B cell (primary cell): ENCODE measurements at regions not wholly inside any gene's neighbourhood (a gene's known extent, or its start where the extent isn't known, plus 50 kb on each side); places are given as distances from the start of the nearest gene placed in this dataset.

Experiments
- CTCF ChIP-seq: fragments of 200-600 bp; IDR thresholded peaks from one replicate; pipeline ENCODE4 v1.8.0; 2022; ENCODE audit warnings: antibody characterized with exemption, mild to moderate bottlenecking
- EZH2 ChIP-seq: IDR thresholded peaks from 2 replicates; pipeline ENCODE4 v1.6.1; 2012; ENCODE audit warnings: borderline replicate concordance, low read depth, mild to moderate bottlenecking, moderate library complexity, low read length; ENCODE audit not compliant: insufficient read depth, poor library complexity, severe bottlenecking

DNA sequence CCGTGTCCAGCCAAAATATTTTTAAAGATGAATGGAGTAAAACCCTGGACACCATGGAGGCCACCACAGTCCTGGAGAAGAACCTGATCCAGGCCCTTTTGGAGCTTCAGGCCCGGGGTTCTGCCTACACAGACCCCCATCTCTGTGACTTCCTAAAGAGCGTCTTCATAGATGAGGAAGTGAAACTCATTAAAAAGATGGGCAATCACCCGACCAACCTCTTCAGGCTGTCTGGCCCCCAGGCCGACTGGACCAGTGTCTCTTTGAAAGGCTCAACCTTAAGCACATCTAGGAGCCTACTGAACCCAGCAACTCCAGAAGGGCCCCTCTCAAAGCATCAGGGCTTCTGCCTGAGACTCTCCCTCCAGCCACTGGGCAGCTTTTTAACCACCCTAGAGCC, 107.9 kb upstream of the FAM174B start:
- TF ChIP-seq EZH2 (no peak), CTCF (no peak)
